ENCODE measurements at regions not wholly inside any gene's neighbourhood (a gene's known extent, or its start where the extent isn't known, plus 50 kb on each side); places are given as distances from the start of the nearest gene placed in this dataset.
"Not testable (repeated sequence)": the region's sequence is repeated elsewhere in the genome, so short reads cannot be mapped to it uniquely, and the experiment has no call there.

GRCh38 chr1:146683126-146683429, 255.0 kb upstream of the NBPF12 start:
- TF ChIP-seq POLR2AphosphoS5 (IDR thresholded peaks at IDR 0.05; ENCODE audit: low read depth, low read length); CTCF (IDR thresholded peaks at IDR 0.05); CHD2 (IDR thresholded peaks at IDR 0.05; ENCODE audit: low read length, partially characterized antibody): not testable (repeated sequence)

Measured in SK-N-SH (cell line).